Ascending aorta (tissue), 2 donors: ENCODE measurements at regions not wholly inside any gene's neighbourhood (a gene's known extent, or its start where the extent isn't known, plus 50 kb on each side); places are given as distances from the start of the nearest gene placed in this dataset.

Source experiments
- DNase-seq, 2 donors: peaks; one replicate each; pipeline ENCODE4 v3.0.0-alpha.2; 2019; ENCODE audit warnings: low spot score in 2 of 2
- H3K27ac ChIP-seq, 2 donors: fragments of 200-600 bp; sonication (generic); one replicate each; pipeline ENCODE4 v1.5.1; 2016 to 2017; ENCODE audit warnings: mild to moderate bottlenecking in 1 of 2
- H3K27me3 ChIP-seq: fragments of 200-600 bp; sonication (generic); one replicate; pipeline ENCODE4 v1.5.1; 2017
- H3K36me3 ChIP-seq, 2 donors: fragments of 200-600 bp; sonication (generic); one replicate each; pipeline ENCODE4 v1.5.1; 2016
- H3K4me1 ChIP-seq, 2 donors: fragments of 200-600 bp; sonication (generic); one replicate each; pipeline ENCODE4 v1.5.1; 2016 to 2017; ENCODE audit warnings: mild to moderate bottlenecking in 1 of 2
- H3K4me3 ChIP-seq, 2 donors: fragments of 200-600 bp; sonication (generic); one replicate each; pipeline ENCODE4 v1.5.1; 2016 to 2017; ENCODE audit warnings: mild to moderate bottlenecking in 1 of 2
- H3K9me3 ChIP-seq, 2 donors: fragments of 200-600 bp; sonication (generic); one replicate each; pipeline ENCODE4 v1.5.1; 2016
- intact Hi-C: fragments of 100-400 bp; cut with DNase I; formaldehyde crosslinking; loops from one replicate; pipeline ENCODE4 v1.15.1; 2023
- TF ChIP-seq, protein P1 (sequence below), 3 experiments: fragments of 200-600 bp in 2 of 3; fragments of 450-650 bp in 1 of 3; sonication (generic) in 2 of 3; IDR thresholded peaks; one replicate each; pipeline ENCODE4 v1.5.1; 2016 to 2019; ENCODE audit warnings: antibody characterized with exemption in 3 of 3, mild to moderate bottlenecking in 1 of 3, moderate library complexity in 1 of 3

DNA sequence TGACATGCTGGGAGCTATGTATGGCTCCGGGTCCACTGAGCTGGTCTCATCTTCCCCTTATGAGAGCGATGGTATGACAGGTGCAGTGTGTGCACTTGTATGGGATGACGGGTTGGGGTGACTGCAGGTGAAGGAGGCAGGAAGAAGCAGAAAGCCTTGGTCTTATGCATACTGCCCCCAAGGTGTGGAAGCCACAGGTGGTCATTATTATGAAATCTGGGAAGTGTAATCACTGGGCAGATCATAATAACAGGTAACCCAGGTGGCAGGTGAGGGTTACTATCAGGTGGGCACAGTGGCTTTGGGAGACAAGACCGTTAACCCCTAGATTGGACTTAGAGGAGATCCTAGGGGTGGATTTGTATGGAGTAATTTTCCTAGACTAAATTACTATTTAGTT, 118.0 kb downstream of the RFC3 start:
- intact Hi-C loops = no loop called here
- H3K4me1 ChIP-seq = no peaks in the 10 kb centered on the region
- H3K27ac ChIP-seq = no peak overlapping the region
- no peak for DNase-seq
- no peaks in the 10 kb centered on the region for H3K27me3 ChIP-seq
- TF ChIP-seq, protein P1, sequence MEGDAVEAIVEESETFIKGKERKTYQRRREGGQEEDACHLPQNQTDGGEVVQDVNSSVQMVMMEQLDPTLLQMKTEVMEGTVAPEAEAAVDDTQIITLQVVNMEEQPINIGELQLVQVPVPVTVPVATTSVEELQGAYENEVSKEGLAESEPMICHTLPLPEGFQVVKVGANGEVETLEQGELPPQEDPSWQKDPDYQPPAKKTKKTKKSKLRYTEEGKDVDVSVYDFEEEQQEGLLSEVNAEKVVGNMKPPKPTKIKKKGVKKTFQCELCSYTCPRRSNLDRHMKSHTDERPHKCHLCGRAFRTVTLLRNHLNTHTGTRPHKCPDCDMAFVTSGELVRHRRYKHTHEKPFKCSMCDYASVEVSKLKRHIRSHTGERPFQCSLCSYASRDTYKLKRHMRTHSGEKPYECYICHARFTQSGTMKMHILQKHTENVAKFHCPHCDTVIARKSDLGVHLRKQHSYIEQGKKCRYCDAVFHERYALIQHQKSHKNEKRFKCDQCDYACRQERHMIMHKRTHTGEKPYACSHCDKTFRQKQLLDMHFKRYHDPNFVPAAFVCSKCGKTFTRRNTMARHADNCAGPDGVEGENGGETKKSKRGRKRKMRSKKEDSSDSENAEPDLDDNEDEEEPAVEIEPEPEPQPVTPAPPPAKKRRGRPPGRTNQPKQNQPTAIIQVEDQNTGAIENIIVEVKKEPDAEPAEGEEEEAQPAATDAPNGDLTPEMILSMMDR (IDR thresholded peaks at IDR 0.05) = no peak
- no peaks in the 10 kb centered on the region for H3K36me3 ChIP-seq
- no peak overlapping the region for H3K4me3 ChIP-seq
- H3K9me3 ChIP-seq = no peaks in the 10 kb centered on the region

DNA sequence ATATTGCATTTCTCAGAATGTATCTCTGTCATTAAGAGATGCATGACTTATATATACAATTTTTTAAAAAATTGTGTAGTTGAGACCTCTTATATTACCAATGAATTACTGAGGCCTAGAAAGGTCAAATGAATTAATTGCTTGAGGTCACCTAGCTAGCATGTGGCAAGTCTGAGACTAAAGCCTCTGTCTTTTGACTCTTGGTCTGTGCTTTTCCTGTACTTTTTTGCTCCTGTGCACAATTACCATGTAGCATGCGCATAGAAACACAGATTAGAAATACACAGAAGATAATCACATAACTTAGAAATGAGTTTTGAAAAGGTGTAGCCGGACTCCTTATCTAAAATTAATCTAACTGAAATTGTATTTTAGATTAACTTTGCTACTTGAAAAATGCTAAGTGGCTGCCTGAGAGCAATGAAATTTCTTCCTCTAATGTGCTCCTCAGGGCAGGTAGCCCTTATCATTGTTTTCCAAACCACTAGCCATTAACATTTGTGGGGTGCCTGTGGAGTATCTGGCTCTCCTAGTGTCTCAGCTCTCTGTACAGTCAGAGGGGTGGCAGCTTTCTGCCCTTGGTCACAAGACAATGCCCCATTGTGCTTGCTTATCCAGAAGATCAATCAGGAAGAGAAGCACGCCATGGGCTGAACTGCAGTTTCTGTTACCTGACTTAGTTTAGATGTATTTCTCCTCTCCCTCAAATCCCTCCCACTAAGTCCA, 119.6 kb downstream of the RFC3 start:
- H3K27ac ChIP-seq = no peak overlapping the region
- TF ChIP-seq, protein P1 (IDR thresholded peaks at IDR 0.05) = no peak

DNA sequence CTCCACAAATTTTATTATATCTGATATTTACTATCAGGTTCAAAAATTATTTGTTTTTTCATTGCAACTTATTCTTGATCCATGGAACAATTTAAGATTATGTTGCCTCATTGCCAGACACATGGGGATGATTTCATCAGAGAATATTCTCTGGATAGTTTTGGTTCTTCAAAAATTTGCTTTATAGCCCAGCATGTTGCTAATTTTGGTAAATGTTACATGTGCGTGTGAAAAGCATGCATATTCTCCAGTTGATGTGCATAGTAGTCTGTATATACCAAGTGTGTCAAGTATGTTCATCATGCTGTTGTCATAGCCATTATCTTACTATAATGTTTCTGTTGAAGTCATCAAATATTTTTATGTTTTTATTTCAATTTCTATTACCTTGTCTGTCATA, 122.3 kb downstream of the RFC3 start:
- intact Hi-C loops = no loop called here
- Histone ChIP-seq H3K4me1 (no peaks in the 10 kb centered on the region), H3K27ac (no peak overlapping the region), H3K27me3 (no peaks in the 10 kb centered on the region), H3K9me3 (no peaks in the 10 kb centered on the region), H3K4me3 (no peak overlapping the region), H3K36me3 (no peaks in the 10 kb centered on the region)
- TF ChIP-seq, protein P1 (IDR thresholded peaks at IDR 0.05) = no peak
- DNase-seq = no peak

More for the DNA sequence above, 119.6 kb downstream of the RFC3 start:
- Histone ChIP-seq H3K27me3 (no peaks in the 10 kb centered on the region), H3K36me3 (no peaks in the 10 kb centered on the region), H3K4me1 (no peaks in the 10 kb centered on the region), H3K9me3 (no peaks in the 10 kb centered on the region), H3K4me3 (no peak overlapping the region)
- no peak for DNase-seq
- intact Hi-C loops = no loop called here

DNA sequence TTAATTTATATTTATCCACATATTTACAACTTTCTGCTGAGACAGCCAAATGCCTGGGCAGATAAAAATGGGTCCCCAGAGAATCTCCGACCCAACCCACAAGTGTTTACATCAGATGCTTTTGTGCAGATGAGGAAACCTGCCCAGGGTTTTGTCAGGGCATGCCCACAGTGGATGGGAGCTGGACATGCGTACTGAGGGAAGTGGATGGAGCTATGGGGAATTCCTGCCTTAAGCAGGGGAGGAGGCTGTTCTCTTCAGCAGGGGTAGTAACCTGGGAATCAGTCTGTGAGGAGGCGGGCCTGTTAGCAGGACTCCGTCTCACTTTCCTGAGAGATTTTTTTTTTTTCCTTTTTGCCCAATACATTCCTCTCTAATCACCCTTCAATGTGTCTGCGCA, 122.9 kb downstream of the RFC3 start:
- no peaks in the 10 kb centered on the region for H3K9me3 ChIP-seq
- H3K4me3 ChIP-seq = no peak overlapping the region
- no peaks in the 10 kb centered on the region for H3K4me1 ChIP-seq
- no peak for DNase-seq
- TF ChIP-seq, protein P1 (IDR thresholded peaks at IDR 0.05) = no peak
- H3K27ac ChIP-seq = no peak overlapping the region
- no peaks in the 10 kb centered on the region for H3K36me3 ChIP-seq
- intact Hi-C loops = no loop called here
- H3K27me3 ChIP-seq = no peaks in the 10 kb centered on the region

DNA sequence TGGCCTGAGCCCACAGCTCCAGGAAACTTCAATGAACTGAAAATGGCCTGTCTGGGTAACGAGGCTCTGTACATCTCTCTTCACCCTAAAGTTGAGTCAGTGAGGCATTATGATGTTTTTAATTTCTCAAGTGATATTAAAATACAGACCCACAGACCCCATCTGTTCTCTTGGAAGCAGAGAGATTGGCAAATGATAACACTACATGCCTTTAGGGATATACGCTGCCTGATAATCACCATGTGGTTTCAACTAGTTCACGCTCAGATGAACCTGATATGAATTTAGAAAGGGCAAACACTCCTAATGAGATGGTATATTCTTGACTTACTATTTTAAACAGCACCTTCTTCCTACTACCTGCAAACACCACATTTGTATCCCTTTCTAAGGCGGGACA, 127.5 kb downstream of the RFC3 start:
- no peak overlapping the region for H3K4me3 ChIP-seq
- H3K9me3 ChIP-seq = no peaks in the 10 kb centered on the region
- TF ChIP-seq, protein P1 (IDR thresholded peaks at IDR 0.05) = no peak
- H3K36me3 ChIP-seq = no peaks in the 10 kb centered on the region
- H3K27me3 ChIP-seq = no peaks in the 10 kb centered on the region
- intact Hi-C loops = no loop called here
- no peak for DNase-seq
- H3K27ac ChIP-seq = no peak overlapping the region
- H3K4me1 ChIP-seq = no peaks in the 10 kb centered on the region

DNA sequence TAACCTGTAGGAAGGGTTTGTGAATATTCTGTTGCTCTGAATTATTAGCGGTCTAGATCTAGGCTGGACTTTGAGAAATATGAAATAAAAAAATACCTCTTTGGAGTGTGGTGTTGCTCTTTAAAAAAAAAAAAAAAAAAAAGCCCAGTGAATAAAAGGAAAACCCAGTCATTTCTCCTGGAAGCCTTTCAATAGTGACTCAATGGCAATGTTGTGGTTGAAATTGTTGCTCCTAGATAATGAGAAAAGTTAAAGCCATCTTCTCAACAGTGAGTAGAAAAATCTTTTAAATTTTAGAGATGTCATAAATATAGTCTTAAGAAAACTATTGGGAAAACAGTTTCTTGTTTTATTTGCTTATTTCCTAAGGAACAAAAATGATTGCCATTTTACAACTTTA, 135.3 kb downstream of the RFC3 start:
- intact Hi-C loops = no loop called here
- H3K27ac ChIP-seq = peak overlapping the region; percentile 16 to 33
- DNase-seq = no peak

More for the DNA sequence above, 135.3 kb downstream of the RFC3 start:
- no peaks in the 10 kb centered on the region for H3K36me3 ChIP-seq
- TF ChIP-seq, protein P1 (IDR thresholded peaks at IDR 0.05) = no peak
- H3K9me3 ChIP-seq = no peaks in the 10 kb centered on the region
- H3K4me3 ChIP-seq = no peak overlapping the region
- no peaks in the 10 kb centered on the region for H3K27me3 ChIP-seq
- H3K4me1 ChIP-seq = no peaks in the 10 kb centered on the region
